ENCODE measurements at regions not wholly inside any gene's neighbourhood (a gene's known extent, or its start where the extent isn't known, plus 50 kb on each side); places are given as distances from the start of the nearest gene placed in this dataset.

DNA sequence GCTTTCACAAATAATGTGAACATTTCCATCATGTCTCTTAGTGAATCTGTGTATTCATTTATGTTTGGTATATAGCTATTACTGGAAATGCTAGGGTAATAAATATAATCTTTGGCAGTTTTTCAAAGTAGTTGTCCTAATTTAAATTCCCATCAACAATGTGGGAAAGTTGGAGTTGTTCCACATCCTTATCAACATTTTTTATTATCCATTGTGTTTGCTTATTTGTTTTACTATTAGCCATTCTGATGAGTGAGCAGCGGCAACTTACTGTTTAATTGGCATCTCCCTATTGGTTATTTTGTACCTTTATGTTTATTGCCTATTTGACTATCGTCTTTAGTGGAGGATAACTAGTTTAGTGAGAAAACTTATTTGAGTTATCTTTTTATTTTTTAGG is 121.1 kb upstream of the CCN2 start:
- intact Hi-C loops (cut with DNase I): no loop called here
- TF ChIP-seq, protein P1, sequence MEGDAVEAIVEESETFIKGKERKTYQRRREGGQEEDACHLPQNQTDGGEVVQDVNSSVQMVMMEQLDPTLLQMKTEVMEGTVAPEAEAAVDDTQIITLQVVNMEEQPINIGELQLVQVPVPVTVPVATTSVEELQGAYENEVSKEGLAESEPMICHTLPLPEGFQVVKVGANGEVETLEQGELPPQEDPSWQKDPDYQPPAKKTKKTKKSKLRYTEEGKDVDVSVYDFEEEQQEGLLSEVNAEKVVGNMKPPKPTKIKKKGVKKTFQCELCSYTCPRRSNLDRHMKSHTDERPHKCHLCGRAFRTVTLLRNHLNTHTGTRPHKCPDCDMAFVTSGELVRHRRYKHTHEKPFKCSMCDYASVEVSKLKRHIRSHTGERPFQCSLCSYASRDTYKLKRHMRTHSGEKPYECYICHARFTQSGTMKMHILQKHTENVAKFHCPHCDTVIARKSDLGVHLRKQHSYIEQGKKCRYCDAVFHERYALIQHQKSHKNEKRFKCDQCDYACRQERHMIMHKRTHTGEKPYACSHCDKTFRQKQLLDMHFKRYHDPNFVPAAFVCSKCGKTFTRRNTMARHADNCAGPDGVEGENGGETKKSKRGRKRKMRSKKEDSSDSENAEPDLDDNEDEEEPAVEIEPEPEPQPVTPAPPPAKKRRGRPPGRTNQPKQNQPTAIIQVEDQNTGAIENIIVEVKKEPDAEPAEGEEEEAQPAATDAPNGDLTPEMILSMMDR (IDR thresholded peaks at IDR 0.05): no peak
- no peaks in the 10 kb centered on the region for H3K9me3 ChIP-seq
- H3K4me1 ChIP-seq: peaks cover 0 to 8% of the 10 kb centered on the region in 2 donors
- WGBS, 2 donors: 83 to 84% methylated on average over 2 of the region's 2 CpGs
- no peak for DNase-seq
- H3K27me3 ChIP-seq: no peaks in the 10 kb centered on the region
- no peak overlapping the region for H3K4me3 ChIP-seq (replicated peaks in 1 of 3)
- no peaks in the 10 kb centered on the region for H3K36me3 ChIP-seq
- H3K27ac ChIP-seq: no peak overlapping the region

DNA sequence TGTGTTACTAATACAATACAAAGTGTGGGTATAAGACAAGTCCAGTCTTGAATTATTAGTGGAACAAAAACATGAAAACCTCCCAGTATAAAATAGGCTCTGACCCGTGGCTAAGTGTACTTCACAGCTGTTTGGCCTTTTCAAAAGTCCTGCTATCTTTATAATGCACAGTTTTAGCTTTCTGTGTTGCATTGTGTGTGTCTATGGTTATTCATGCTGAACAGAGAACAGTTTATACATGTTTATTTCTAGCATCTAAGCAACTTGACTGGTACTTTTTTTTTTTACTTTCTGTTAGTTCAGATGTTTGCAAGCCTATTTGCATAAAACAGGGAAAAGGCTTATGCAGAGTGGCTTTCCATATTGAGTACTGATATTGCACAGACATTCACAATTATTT is 119.2 kb upstream of the CCN2 start:
- 9 to 17% methylated on average over 1 of the region's 1 CpG for WGBS, 2 donors
- Histone ChIP-seq H3K36me3 (no peaks in the 10 kb centered on the region), H3K27me3 (no peaks in the 10 kb centered on the region), H3K4me1 (peaks cover 0 to 8% of the 10 kb centered on the region in 2 donors), H3K27ac (peak overlapping the region in 1 of 3 donors; percentile 60), H3K4me3 (replicated peaks in 1 of 3) (no peak overlapping the region), H3K9me3 (no peaks in the 10 kb centered on the region)
- TF ChIP-seq, protein P1 (IDR thresholded peaks at IDR 0.05): no peak
- no peak for TF ChIP-seq POLR2A (IDR thresholded peaks at IDR 0.05)
- DNase-seq: peak in 1 of 2 donors; percentile 5
- intact Hi-C loops (cut with DNase I): no loop called here

DNA sequence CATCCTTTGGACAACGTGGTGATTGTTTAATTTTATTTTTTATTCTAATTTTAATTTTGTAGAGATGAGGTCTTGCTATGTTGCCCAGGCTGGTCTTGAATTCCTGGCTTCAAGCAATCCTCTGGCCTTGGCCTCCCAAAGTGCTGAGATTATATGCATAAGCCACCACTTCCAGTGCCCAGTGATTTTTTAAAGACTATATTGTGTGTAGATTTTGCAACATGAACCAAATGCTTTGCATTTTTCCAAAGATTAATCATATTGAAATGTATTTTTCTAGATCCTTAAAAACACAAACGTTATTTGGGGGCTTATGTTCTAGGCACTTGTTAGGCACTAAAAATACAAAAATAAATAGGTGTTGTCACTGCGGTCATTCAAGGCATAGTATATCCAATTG is 117.6 kb upstream of the CCN2 start:
- DNase-seq: no peak
- Histone ChIP-seq H3K9me3 (no peaks in the 10 kb centered on the region), H3K4me1 (peaks cover 0 to 8% of the 10 kb centered on the region in 2 donors), H3K4me3 (replicated peaks in 1 of 3) (no peak overlapping the region), H3K27me3 (no peaks in the 10 kb centered on the region), H3K36me3 (no peaks in the 10 kb centered on the region), H3K27ac (no peak overlapping the region)
- intact Hi-C loops (cut with DNase I): no loop called here
- TF ChIP-seq, protein P1 (IDR thresholded peaks at IDR 0.05): no peak
- TF ChIP-seq POLR2A (IDR thresholded peaks at IDR 0.05): no peak
- WGBS, 2 donors: 80 to 91% methylated on average over 3 of the region's 3 CpGs

DNA sequence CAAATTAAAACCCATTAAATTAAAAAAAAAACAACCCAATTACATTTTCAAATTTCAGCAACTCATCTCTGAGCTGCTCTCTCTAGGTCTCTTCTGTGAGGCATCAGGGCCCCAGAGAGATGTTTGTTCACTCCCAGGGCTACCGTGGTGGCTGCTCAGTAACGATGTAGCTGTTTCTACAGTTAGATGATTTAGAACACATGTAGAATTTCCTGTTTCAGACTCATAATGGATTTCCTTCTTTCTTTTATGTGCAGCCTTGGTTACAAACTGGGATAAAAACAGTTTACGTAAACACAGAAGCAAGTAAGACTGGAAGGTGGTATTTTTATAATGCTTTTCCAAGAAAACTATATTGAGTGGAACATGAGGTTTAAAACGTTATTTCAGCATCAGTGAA is 116.1 kb upstream of the CCN2 start:
- 51 to 59% methylated on average over 4 of the region's 4 CpGs for WGBS, 2 donors
- Histone ChIP-seq H3K36me3 (no peaks in the 10 kb centered on the region), H3K9me3 (no peaks in the 10 kb centered on the region), H3K4me1 (peaks cover 0 to 8% of the 10 kb centered on the region in 2 donors), H3K4me3 (replicated peaks in 1 of 3) (no peak overlapping the region), H3K27me3 (no peaks in the 10 kb centered on the region), H3K27ac (no peak overlapping the region)
- TF ChIP-seq, protein P1 (IDR thresholded peaks at IDR 0.05): no peak
- TF ChIP-seq POLR2A (IDR thresholded peaks at IDR 0.05): no peak
- intact Hi-C loops (cut with DNase I): no loop called here
- DNase-seq: no peak

DNA sequence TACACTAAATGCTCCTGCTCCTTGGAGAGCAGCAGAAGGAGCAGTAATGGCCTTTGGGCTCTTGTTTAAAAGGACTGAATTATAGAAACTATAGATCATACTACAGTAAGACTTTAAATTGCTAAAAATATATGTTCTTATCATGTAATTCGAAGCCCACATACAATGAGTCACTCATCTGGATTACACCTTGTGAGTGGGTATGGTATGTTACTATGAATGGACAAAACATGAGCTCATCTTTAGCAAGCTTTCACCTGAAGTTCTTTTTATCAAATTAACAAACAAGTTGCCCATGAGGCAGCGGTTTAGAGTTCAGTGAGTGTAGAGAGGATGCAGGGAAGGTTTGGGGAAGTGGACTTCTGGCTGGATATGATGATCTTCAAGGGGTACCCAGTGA is 114.4 kb upstream of the CCN2 start:
- Histone ChIP-seq H3K9me3 (no peaks in the 10 kb centered on the region), H3K4me1 (peaks cover 0 to 4% of the 10 kb centered on the region in 2 donors), H3K4me3 (replicated peaks in 1 of 3) (no peak overlapping the region), H3K36me3 (no peaks in the 10 kb centered on the region), H3K27me3 (no peaks in the 10 kb centered on the region), H3K27ac (no peak overlapping the region)
- no peak for DNase-seq
- intact Hi-C loops (cut with DNase I): no loop called here
- TF ChIP-seq, protein P1 (IDR thresholded peaks at IDR 0.05): no peak
- no peak for TF ChIP-seq POLR2A (IDR thresholded peaks at IDR 0.05)
- WGBS, 2 donors: 92 to 94% methylated on average over 2 of the region's 2 CpGs

Data from thyroid gland (tissue), 4 donors.